ENCODE measurements at regions not wholly inside any gene's neighbourhood (a gene's known extent, or its start where the extent isn't known, plus 50 kb on each side); places are given as distances from the start of the nearest gene placed in this dataset.

DNA sequence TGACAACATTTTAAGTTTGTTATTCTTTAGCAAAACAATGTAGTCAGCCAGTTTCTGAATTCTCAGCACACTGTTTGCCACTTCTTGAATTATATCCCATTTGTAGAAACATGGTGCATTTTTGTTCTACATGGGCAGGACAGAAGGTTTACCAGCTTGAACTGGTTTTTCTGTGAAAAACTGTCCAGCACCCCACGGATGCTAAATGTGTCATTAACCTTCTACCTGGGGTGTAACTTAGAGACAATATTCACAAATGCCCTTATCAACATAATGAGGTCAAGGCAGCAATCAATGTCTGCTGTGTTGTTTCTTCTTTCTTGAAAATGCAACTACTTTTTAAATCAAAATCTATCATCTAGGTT, 702.6 kb downstream of the CENPC start:
- TF ChIP-seq ZNF274 (IDR thresholded peaks at IDR 0.05; ENCODE audit: low read depth, low read length) (no peak), YY1 (IDR thresholded peaks at IDR 0.05; ENCODE audit: insufficient read depth, insufficient read length) (no peak)

All from NT2/D1 (cell line).